Endothelial cell of umbilical vein (primary cell): ENCODE measurements at regions not wholly inside any gene's neighbourhood (a gene's known extent, or its start where the extent isn't known, plus 50 kb on each side); places are given as distances from the start of the nearest gene placed in this dataset.

Experiments used
- BruUV-seq: library from RNA; stranded (reverse); fragments of 400-500 nt; replicated peaks from 2 replicates; lab custom pipeline; 2021; lab: Mats Ljungman, UMichigan
- CTCF ChIA-PET: fragments of 300-600, 350-600 bp; sonication (Branson Sonifier 250); formaldehyde crosslinking; loops from one replicate; lab custom pipeline; 2021; ENCODE audit warnings: antibody characterized with exemption, inconsistent platforms; lab: Charles Lee
- POLR2A ChIA-PET: fragments of 300-600, 350-600 bp; sonication (Branson Sonifier 250); formaldehyde crosslinking; loops from one replicate; lab custom pipeline; 2021; ENCODE audit warnings: antibody characterized with exemption, inconsistent platforms; lab: Charles Lee
- DNase-seq: peaks from one replicate; pipeline ENCODE4 v3.0.0-alpha.2; 2011; ENCODE audit warnings: low read depth, low spot score
- FAIRE-seq: peaks from 2 replicates; lab custom pipeline; 2011; peaks lifted over from hg19 to GRCh38; lab: Jason Lieb, UNC
- H2AFZ ChIP-seq: 2 replicates; pipeline ENCODE4 v1.6.0; 2012; ENCODE audit warnings: low read depth, low read length, control low read depth, inconsistent platforms
- H3K27ac ChIP-seq: 2 replicates; pipeline ENCODE4 v1.5.1; 2011; ENCODE audit warnings: low read depth, mild to moderate bottlenecking, control low read depth, low read length, moderate library complexity; ENCODE audit not compliant: insufficient read depth
- H3K27me3 ChIP-seq, 2 experiments: 2 replicates each; pipeline versions ENCODE4 v1.6.0 to v1.6.1; 2011; ENCODE audit warnings: low read length in 2 of 2, mixed read lengths in 1 of 2; ENCODE audit not compliant: control insufficient read depth in 2 of 2, insufficient read depth in 2 of 2
- H3K36me3 ChIP-seq, 2 experiments: 2 replicates in 1 of 2; 3 replicates in 1 of 2; pipeline ENCODE4 v1.5.1; 2011; ENCODE audit warnings: low read length in 2 of 2, mild to moderate bottlenecking in 1 of 2, moderate library complexity in 1 of 2; ENCODE audit not compliant: control insufficient read depth in 2 of 2, insufficient read depth in 2 of 2; ENCODE audit errors: extremely low read depth in 1 of 2
- H3K4me1 ChIP-seq: 3 replicates; pipeline ENCODE4 v1.5.1; 2011; ENCODE audit warnings: mild to moderate bottlenecking, low read length; ENCODE audit not compliant: control insufficient read depth, insufficient read depth; ENCODE audit errors: extremely low read depth
- H3K4me2 ChIP-seq: 2 replicates; pipeline ENCODE4 v1.6.1; 2011; ENCODE audit warnings: low read length, control low read depth, mixed read lengths; ENCODE audit not compliant: insufficient read depth
- H3K4me3 ChIP-seq, 3 experiments: fragments of 200-600 bp in 1 of 3; sonication (generic), shearing (Covaris generic) in 1 of 3; replicated peaks in 1 of 3; 2 replicates each; pipeline ENCODE4 v1.5.1; 2011 to 2016; ENCODE audit warnings: control low read depth in 3 of 3, low read length in 3 of 3, mild to moderate bottlenecking in 2 of 3, inconsistent platforms in 1 of 3, low read depth in 1 of 3, moderate library complexity in 1 of 3; ENCODE audit not compliant: insufficient read depth in 1 of 3
- H3K79me2 ChIP-seq: 2 replicates; pipeline ENCODE4 v1.6.0; 2012; ENCODE audit warnings: low read length, inconsistent platforms; ENCODE audit not compliant: control insufficient read depth, insufficient read depth
- H3K9ac ChIP-seq: replicated peaks from 2 replicates; pipeline ENCODE3; 2011; ENCODE audit warnings: low read length, control low read depth; ENCODE audit not compliant: insufficient read depth; ENCODE audit errors: extremely low read depth
- H3K9me1 ChIP-seq: replicated peaks from 3 replicates; pipeline ENCODE4 v1.6.0; 2011; ENCODE audit warnings: mild to moderate bottlenecking, low read length; ENCODE audit not compliant: control insufficient read depth, insufficient read depth; ENCODE audit errors: extremely low read depth
- H3K9me3 ChIP-seq: replicated peaks from 2 replicates; pipeline ENCODE4 v1.5.1; 2012; ENCODE audit warnings: low read length, inconsistent platforms; ENCODE audit not compliant: control insufficient read depth, insufficient read depth
- H4K20me1 ChIP-seq: replicated peaks from 2 replicates; pipeline ENCODE3; 2011; ENCODE audit warnings: mild to moderate bottlenecking, low read length; ENCODE audit not compliant: control insufficient read depth, insufficient read depth; ENCODE audit errors: extremely low read depth
- EZH2 ChIP-seq: IDR thresholded peaks from 2 replicates; pipeline ENCODE4 v1.6.1; 2012; ENCODE audit warnings: borderline replicate concordance, low read depth, mild to moderate bottlenecking, moderate library complexity, low read length, inconsistent platforms; ENCODE audit not compliant: severe bottlenecking
- FOS ChIP-seq: IDR thresholded peaks from 2 replicates; pipeline ENCODE4 v1.6.1; 2011; ENCODE audit warnings: mild to moderate bottlenecking, low read length, moderate library complexity, borderline replicate concordance; ENCODE audit not compliant: insufficient read depth
- GATA2 ChIP-seq: IDR thresholded peaks from 2 replicates; pipeline ENCODE4 v1.7.0; 2011; ENCODE audit warnings: low read depth, mild to moderate bottlenecking, moderate library complexity, mixed read lengths, low read length; ENCODE audit not compliant: insufficient read length, insufficient read depth
- JUN ChIP-seq: IDR thresholded peaks from 2 replicates; pipeline ENCODE4 v1.6.1; 2011; ENCODE audit warnings: borderline replicate concordance, low read depth; ENCODE audit not compliant: insufficient read length, insufficient read depth
- MYC ChIP-seq: IDR thresholded peaks from one replicate; pipeline ENCODE4 v1.6.1; 2011; ENCODE audit warnings: mild to moderate bottlenecking, low read depth, low read length
- POLR2A ChIP-seq: IDR thresholded peaks from 2 replicates; pipeline ENCODE4 v1.6.1; 2012; ENCODE audit warnings: low read depth, mild to moderate bottlenecking, control low read depth, low read length
- POLR2AphosphoS5 ChIP-seq: IDR thresholded peaks from 2 replicates; pipeline ENCODE4 v1.6.1; 2012; ENCODE audit warnings: low read depth, mild to moderate bottlenecking, control low read depth, low read length, moderate library complexity; ENCODE audit not compliant: insufficient read depth
- dilution Hi-C: fragments of 300-500 bp; cut with MboI; formaldehyde crosslinking; loops from one replicate; pipeline ENCODE4 v1.15.0; 2019; ENCODE audit warnings: low sequenced_read_pairs; ENCODE audit not compliant: extremely low pct_ligation_motif_present
- intact Hi-C: fragments of 100-400 bp; cut with micrococcal nuclease; formaldehyde crosslinking; loops from one replicate; pipeline ENCODE4 v1.10.0; 2022
- TF ChIP-seq, protein P1 (sequence below): IDR thresholded peaks from 2 replicates; pipeline ENCODE4 v1.6.1; 2011; ENCODE audit not compliant: insufficient read depth, insufficient read length
- TF ChIP-seq, protein P2 (sequence below), 2 donors: IDR thresholded peaks; 1 replicate in 1 of 2; 2 replicates in 1 of 2; pipeline ENCODE4 v1.5.1; 2011; ENCODE audit warnings: low read length in 2 of 2, mild to moderate bottlenecking in 2 of 2, moderate library complexity in 2 of 2, control low read depth in 1 of 2, inconsistent platforms in 1 of 2, low read depth in 1 of 2; ENCODE audit not compliant: insufficient read depth in 1 of 2; ENCODE audit errors: extremely low read depth in 1 of 2

DNA sequence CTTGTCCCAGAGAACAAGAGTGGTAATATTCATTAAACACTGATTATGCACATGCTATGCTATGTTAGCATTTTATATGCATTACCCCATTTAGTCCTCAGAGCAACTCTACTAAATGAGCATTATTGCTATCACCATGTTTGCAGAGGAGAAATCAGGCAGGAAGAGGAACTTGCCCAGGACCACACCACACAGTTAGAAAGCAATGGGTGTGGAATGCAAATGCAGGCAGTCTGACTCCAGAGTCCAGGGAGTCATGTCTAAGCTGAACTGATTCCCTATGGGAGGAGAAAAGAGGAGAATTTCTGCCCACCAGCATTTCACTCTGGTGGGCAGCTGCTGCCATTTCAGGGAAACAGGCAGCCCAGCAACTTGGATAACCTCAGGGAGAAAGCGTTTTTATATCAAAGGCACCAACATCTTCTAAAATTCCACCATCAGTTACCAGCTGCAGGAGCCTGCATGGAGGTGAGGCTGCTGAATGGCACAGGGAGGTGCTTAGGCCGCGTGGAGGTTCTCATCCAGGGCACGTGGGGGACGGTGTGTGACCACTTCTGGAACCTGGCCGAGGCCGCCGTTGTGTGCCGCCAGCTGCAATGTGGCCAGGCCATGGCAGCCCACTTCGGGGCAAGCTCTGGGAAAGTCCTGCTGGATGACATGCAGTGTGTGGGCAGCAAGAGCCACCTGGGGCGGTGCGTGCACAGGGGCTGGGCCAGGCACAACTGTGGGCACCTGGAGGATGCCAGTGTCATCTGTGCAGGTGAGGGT is 68.2 kb upstream of the C10orf120 start:
- Histone ChIP-seq H3K27ac (no peak overlapping the region), H4K20me1 (no peaks in the 10 kb centered on the region), H2AFZ (no peak overlapping the region), H3K9me3 (no peaks in the 10 kb centered on the region), H3K9ac (no peak overlapping the region), H3K36me3 (no peaks in the 10 kb centered on the region), H3K4me1 (no peaks in the 10 kb centered on the region), H3K79me2 (no peaks in the 10 kb centered on the region), H3K4me2 (no peak overlapping the region), H3K9me1 (no peaks in the 10 kb centered on the region), H3K4me3 (no peak overlapping the region), H3K27me3 (no peaks in the 10 kb centered on the region)
- TF ChIP-seq POLR2AphosphoS5 (no peak), FOS (no peak), POLR2A (no peak), MYC (no peak), GATA2 (no peak), EZH2 (no peak), JUN (no peak)
- TF ChIP-seq, protein P1, sequence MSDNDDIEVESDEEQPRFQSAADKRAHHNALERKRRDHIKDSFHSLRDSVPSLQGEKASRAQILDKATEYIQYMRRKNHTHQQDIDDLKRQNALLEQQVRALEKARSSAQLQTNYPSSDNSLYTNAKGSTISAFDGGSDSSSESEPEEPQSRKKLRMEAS: no peak
- TF ChIP-seq, protein P2, sequence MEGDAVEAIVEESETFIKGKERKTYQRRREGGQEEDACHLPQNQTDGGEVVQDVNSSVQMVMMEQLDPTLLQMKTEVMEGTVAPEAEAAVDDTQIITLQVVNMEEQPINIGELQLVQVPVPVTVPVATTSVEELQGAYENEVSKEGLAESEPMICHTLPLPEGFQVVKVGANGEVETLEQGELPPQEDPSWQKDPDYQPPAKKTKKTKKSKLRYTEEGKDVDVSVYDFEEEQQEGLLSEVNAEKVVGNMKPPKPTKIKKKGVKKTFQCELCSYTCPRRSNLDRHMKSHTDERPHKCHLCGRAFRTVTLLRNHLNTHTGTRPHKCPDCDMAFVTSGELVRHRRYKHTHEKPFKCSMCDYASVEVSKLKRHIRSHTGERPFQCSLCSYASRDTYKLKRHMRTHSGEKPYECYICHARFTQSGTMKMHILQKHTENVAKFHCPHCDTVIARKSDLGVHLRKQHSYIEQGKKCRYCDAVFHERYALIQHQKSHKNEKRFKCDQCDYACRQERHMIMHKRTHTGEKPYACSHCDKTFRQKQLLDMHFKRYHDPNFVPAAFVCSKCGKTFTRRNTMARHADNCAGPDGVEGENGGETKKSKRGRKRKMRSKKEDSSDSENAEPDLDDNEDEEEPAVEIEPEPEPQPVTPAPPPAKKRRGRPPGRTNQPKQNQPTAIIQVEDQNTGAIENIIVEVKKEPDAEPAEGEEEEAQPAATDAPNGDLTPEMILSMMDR (IDR thresholded peaks at IDR 0.05; ENCODE audit: extremely low read depth in 1 of 2, insufficient read depth in 1 of 2, low read depth in 1 of 2, low read length in 2 of 2): no peak
- no TSS peak for BruUV-seq
- CTCF ChIA-PET: no interaction called here
- no peak for DNase-seq
- no peak for FAIRE-seq
- intact Hi-C loops (no loop called here), dilution Hi-C loops (no loop called here)
- POLR2A ChIA-PET: no interaction called here
